GM18867 (cell line): ENCODE measurements at regions not wholly inside any gene's neighbourhood (a gene's known extent, or its start where the extent isn't known, plus 50 kb on each side); places are given as distances from the start of the nearest gene placed in this dataset.
"Not testable (repeated sequence)": the region's sequence is repeated elsewhere in the genome, so short reads cannot be mapped to it uniquely, and the experiment has no call there.

Experiments
- ATAC-seq: cut with Tn5 transposase; IDR thresholded peaks from one replicate; pipeline ENCODE4 v1.9.1; 2021; ENCODE audit warnings: mild to moderate bottlenecking, moderate library complexity; ENCODE audit not compliant: unreplicated experiment

- no peak for ATAC-seq
Measured at GRCh38 chr3:19825193-19825592, 108.8 kb downstream of the EFHB start.

- no peak for ATAC-seq
Measured at GRCh38 chr3:19822805-19823204, 111.2 kb downstream of the EFHB start.

DNA sequence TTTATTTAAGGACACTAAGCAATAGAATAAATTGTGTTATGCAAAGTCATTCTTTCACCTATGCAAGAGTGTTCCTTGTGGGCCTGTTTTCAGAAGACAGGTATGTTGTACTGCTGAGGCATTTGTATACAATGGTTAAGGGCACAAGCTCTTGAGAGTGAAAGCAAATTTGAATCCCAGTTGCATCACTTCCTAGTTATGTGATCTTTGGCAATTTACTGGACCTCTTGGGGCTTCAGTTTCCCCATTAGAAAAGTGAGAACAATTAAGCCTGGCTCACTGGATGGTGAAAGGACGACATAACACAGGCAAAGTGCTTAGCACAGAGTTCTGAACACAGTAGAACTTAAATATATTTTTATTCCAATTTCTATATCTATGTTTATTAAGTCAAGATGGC, 117.4 kb downstream of the EFHB start:
- no peak for ATAC-seq

GRCh38 chr3:19815805-19816204, 118.2 kb downstream of the EFHB start:
- ATAC-seq, result no peak

DNA sequence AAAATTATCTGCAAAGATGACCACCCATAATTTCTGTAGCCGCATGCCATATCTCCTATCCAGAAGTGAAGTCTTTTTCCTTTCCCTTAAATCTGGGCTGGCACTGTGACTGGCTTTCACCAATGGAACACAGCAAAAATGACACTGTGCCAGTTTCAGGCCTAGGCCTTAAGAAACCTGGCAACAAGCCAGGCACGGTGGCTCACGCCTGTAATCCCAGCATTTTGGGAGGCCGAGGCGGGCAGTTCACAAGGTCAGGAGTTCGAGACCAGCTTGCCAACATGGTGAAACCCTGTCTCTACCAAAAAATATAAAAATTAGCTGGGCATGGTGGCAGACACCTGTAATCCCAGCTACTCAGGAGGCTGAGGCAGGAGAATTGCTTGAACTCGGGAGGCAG, 120.3 kb downstream of the EFHB start:
- ATAC-seq, result not testable (repeated sequence)

DNA sequence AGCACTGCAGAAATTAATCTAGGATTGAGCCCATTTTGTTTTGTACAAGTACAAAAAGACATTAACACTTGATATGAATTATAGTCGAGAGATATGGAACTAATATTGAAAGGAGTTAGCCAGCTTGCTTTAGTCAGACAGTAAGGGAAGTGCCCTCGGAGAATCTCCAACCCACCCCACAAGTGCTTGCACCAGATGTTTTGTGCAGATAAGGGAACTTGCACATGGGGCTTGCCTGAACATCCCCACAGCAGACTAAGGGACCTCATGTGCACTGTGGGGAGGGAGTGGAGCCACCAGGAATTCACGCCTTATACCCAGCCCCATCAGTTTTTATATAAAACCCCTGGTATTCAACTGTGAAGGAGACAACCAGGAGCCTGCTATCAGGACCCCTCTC, 122.3 kb downstream of the EFHB start:
- no peak for ATAC-seq

GRCh38 chr3:19808834-19809233, 125.2 kb downstream of the EFHB start:
- ATAC-seq, result no peak

GRCh38 chr3:19799887-19800286, 134.1 kb downstream of the EFHB start:
- ATAC-seq, result no peak

GRCh38 chr3:19799115-19799514, 134.9 kb downstream of the EFHB start:
- no peak for ATAC-seq

DNA sequence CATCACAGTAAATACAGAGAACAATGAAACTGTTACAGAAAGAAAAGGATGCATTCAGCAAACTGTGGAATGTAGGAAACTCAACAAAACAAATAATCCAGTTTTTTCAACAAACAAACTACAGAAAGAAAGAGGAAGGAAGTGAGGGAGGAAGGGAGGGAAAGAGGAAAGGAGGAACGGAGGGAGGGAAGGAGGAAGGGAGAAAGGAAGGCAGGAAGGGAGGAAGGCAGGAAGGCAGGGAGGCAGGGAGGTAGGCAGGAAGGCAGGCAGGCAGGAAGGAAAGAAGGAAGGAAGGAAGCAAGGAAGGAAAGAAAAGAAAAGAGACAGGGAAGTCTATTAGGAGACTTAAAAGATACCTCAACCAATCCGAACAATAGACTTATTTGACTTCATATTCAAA, 135.7 kb downstream of the EFHB start:
- ATAC-seq, result no peak

GRCh38 chr3:19792388-19792787, 141.6 kb downstream of the EFHB start:
- no peak for ATAC-seq

- ATAC-seq, result no peak
Measured at GRCh38 chr3:19775765-19776164, 158.3 kb downstream of the EFHB start.

- peak; percentile 51 for ATAC-seq
Measured at GRCh38 chr3:19769694-19770093, 164.3 kb downstream of the EFHB start.

GRCh38 chr3:19765954-19766353, 168.1 kb downstream of the EFHB start:
- ATAC-seq, result no peak

DNA sequence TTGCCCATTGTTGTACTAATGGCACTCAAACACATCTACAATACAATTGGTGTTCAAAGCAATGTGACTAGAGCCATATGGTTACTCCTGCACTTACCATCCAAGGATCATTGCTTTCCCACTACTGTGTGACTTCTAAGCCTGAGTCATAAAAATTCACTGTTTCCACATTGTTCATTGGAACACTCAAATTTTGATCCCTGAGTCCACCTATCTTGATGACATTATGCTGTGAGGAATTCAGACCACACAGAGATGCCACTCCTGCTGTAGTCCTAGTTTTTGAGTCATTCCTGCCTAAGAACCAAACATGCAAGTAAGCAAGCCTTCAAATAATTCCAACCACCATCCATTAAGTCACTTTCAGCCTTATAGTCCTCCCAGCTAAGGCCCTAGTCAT, 176.2 kb downstream of the EFHB start:
- no peak for ATAC-seq

GRCh38 chr3:19749448-19750017, 184.5 kb downstream of the EFHB start:
- no peak for ATAC-seq

DNA sequence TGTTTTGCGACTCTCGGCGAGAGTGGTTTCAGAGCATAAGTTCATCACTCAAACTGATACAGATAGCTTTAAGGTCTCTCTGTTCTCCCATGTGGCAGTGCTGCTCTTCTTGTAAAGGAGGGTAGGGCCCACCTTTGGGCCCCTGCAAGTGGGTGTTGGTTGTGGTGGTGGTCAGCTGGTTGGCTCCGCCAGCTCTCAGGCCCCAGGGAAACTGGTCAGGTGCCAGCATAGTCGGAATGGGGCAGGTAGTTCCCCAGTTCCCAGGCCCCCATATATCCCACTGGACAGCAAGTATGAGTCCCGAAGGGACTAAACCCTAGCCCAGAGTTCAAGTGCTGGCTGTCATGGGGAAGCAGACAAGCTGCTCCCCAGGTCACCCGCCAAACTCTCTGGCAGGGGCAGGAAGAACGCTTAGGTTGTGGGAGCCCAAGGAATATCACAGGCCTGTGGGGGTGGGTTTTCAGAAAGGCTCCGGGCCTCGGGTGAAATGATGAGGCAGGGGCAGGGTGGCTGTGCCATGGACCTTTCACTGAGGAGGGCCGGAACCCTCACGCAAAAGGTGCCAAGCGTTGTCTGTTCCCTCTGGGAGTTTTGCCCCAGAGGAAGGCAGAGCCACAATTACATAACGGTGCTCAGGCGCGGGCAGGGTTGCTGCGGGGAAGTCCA, 185.1 kb downstream of the EFHB start:
- ATAC-seq, result no peak

DNA sequence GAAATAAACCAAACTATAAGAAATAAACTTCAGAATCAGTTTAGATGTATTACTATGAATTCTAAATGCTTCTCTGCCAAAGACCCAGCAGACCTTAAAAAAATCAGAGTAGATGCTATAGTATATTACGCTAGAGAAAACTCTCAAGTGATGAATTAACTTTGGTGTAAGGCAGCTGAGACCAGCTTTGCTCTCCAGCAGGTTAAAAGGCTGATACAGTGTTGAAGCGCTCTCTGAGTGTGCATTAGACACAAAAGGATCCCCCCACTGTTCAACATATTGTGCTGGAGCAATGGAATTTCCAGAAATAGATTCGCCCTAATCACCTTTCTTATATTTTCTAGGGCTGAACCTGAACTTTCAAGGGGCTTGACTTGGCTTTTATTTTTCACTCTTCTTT, 190.0 kb downstream of the EFHB start:
- no peak for ATAC-seq

- ATAC-seq, result no peak
Measured at GRCh38 chr3:19742935-19743334, 191.1 kb downstream of the EFHB start.

GRCh38 chr3:19739504-19739903, 194.5 kb downstream of the EFHB start:
- ATAC-seq, result no peak

- no peak for ATAC-seq
Measured at GRCh38 chr3:19738846-19739245, 195.2 kb downstream of the EFHB start.

DNA sequence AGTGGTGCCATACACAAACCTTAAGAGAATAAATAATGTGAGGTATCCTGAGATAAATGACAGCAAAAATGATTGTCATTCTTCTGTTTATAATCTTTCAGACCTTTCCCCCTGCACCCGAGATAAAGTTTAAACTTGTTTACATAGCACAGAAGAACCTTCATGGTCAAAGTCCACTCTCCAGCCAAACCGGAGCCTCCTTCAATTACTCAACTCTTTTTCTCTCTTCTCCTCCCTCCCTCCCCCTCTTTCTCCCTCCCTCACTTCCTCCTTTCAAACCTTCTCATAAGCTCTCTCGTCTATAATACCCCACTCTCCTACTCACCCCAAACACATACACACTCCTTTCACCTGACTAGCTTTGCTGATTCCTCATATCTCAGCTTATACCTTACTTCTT, 198.9 kb downstream of the EFHB start:
- ATAC-seq, result no peak

DNA sequence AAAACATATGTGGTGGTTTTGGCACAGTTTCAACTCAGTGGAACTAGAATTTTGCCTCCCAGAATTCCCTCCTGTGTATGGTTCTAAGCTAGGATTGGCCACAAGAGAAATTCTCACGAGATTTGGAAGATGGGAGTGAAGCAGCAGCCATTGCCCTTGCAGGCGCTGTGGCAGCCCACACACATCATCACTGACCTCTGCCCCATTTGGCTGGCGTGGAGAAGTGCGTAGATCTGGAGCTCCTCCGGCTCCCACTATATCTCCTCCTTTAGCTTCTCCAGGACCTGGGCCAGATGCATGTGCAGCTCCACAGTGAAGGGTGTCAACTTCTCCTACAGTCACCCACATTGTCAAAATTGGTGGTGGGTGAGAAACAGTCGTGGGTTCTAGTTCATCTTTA, 199.6 kb downstream of the EFHB start:
- no peak for ATAC-seq
